WERI-Rb-1 (cell line): ENCODE measurements at regions not wholly inside any gene's neighbourhood (a gene's known extent, or its start where the extent isn't known, plus 50 kb on each side); places are given as distances from the start of the nearest gene placed in this dataset.

Experiments used
- DNase-seq: peaks from one replicate; pipeline ENCODE4 v3.0.0-alpha.2; 2020
- H3K27ac ChIP-seq: fragments of 250-450 bp; sonication (Bioruptor Pico); 2 replicates; pipeline ENCODE4 v1.5.1; 2020; ENCODE audit warnings: mild to moderate bottlenecking, moderate library complexity
- H3K27me3 ChIP-seq: fragments of 250-450 bp; sonication (Bioruptor Pico); 2 replicates; pipeline ENCODE4 v1.5.1; 2021; ENCODE audit warnings: mild to moderate bottlenecking, low read depth, moderate library complexity; ENCODE audit not compliant: insufficient read depth, severe bottlenecking
- H3K36me3 ChIP-seq: fragments of 250-450 bp; sonication (Bioruptor Pico); 2 replicates; pipeline ENCODE4 v1.5.1; 2020; ENCODE audit warnings: mild to moderate bottlenecking, moderate library complexity
- H3K4me3 ChIP-seq: 2 replicates; pipeline ENCODE4 v1.5.1; 2011; ENCODE audit warnings: low read depth, mild to moderate bottlenecking, control low read depth, low read length
- H3K9me3 ChIP-seq: fragments of 250-450 bp; sonication (Bioruptor Pico); 2 replicates; pipeline ENCODE4 v1.5.1; 2021; ENCODE audit warnings: mild to moderate bottlenecking, moderate library complexity; ENCODE audit not compliant: severe bottlenecking
- TF ChIP-seq, protein P1 (sequence below): IDR thresholded peaks from 2 replicates; pipeline ENCODE4 v1.5.1; 2011; ENCODE audit warnings: low read depth, mild to moderate bottlenecking, control low read depth, inconsistent platforms, low read length

- no peaks in the 10 kb centered on the region for H3K9me3 ChIP-seq
- no peak overlapping the region for H3K4me3 ChIP-seq
- H3K36me3 ChIP-seq: no peaks in the 10 kb centered on the region
- H3K27me3 ChIP-seq: no peaks in the 10 kb centered on the region
- TF ChIP-seq, protein P1, sequence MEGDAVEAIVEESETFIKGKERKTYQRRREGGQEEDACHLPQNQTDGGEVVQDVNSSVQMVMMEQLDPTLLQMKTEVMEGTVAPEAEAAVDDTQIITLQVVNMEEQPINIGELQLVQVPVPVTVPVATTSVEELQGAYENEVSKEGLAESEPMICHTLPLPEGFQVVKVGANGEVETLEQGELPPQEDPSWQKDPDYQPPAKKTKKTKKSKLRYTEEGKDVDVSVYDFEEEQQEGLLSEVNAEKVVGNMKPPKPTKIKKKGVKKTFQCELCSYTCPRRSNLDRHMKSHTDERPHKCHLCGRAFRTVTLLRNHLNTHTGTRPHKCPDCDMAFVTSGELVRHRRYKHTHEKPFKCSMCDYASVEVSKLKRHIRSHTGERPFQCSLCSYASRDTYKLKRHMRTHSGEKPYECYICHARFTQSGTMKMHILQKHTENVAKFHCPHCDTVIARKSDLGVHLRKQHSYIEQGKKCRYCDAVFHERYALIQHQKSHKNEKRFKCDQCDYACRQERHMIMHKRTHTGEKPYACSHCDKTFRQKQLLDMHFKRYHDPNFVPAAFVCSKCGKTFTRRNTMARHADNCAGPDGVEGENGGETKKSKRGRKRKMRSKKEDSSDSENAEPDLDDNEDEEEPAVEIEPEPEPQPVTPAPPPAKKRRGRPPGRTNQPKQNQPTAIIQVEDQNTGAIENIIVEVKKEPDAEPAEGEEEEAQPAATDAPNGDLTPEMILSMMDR: no peak
- DNase-seq: no peak
- no peak overlapping the region for H3K27ac ChIP-seq
Observed at GRCh38 chr5:168217497-168217896, 73.9 kb upstream of the WWC1 start.

DNA sequence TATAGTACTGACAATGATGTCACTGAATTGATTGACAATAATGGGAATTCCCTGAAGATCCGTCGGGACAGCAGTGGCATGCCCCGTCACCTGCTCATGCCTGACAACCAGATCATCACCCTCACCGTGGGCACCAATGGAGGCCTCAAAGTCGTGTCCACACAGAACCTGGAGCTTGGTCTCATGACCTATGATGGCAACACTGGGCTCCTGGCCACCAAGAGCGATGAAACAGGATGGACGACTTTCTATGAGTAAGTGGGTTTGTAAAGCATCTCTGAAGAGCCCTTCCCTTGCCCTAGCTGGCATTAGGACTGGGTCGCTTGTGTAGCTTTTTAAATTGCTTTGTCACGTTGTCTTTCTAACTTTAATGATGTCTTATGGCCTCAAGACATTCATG lies 72.7 kb upstream of the WWC1 start:
- Histone ChIP-seq H3K36me3 (no peaks in the 10 kb centered on the region), H3K4me3 (no peak overlapping the region), H3K27me3 (no peaks in the 10 kb centered on the region), H3K27ac (no peak overlapping the region), H3K9me3 (no peaks in the 10 kb centered on the region)
- TF ChIP-seq, protein P1: no peak
- DNase-seq: no peak

GRCh38 chr5:168219515-168220410 lies 71.7 kb upstream of the WWC1 start:
- DNase-seq: peak; percentile 53
- H3K27ac ChIP-seq: no peak overlapping the region
- H3K9me3 ChIP-seq: no peaks in the 10 kb centered on the region
- TF ChIP-seq, protein P1: peak; percentile 83
- no peaks in the 10 kb centered on the region for H3K27me3 ChIP-seq
- H3K4me3 ChIP-seq: peak overlapping the region; percentile 6; the same call in 1 of the 2 replicates
- no peaks in the 10 kb centered on the region for H3K36me3 ChIP-seq

DNA sequence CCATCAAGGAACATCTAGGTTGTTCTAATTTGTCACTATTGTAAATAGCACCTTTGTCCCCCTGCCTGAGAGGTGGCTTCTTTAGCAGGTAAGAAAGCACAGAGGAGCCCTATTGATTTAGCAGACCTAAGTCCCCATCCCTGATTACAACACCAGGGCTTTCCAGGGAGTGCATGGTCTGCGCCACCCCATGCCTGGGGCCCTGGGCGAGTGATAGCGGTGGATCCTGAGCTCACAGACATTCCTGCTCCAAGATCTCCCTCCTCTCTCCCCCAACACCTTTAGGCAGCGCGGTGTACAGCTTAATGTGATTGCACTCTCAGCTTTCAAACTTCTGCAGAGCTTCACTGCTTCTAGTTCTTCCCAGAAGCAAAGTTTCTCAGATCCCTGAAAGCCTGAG lies 67.4 kb upstream of the WWC1 start:
- H3K9me3 ChIP-seq: no peaks in the 10 kb centered on the region
- H3K36me3 ChIP-seq: no peaks in the 10 kb centered on the region
- TF ChIP-seq, protein P1: no peak
- H3K27me3 ChIP-seq: no peaks in the 10 kb centered on the region
- DNase-seq: no peak
- no peak overlapping the region for H3K27ac ChIP-seq
- no peak overlapping the region for H3K4me3 ChIP-seq

GRCh38 chr5:168226012-168226411 lies 65.4 kb upstream of the WWC1 start:
- no peaks in the 10 kb centered on the region for H3K36me3 ChIP-seq
- TF ChIP-seq, protein P1: no peak
- H3K9me3 ChIP-seq: no peaks in the 10 kb centered on the region

More at GRCh38 chr5:168226012-168226411, 65.4 kb upstream of the WWC1 start:
- no peaks in the 10 kb centered on the region for H3K27me3 ChIP-seq
- no peak overlapping the region for H3K27ac ChIP-seq
- no peak for DNase-seq
- no peak overlapping the region for H3K4me3 ChIP-seq
